Spinal cord (tissue), 9 donors: ENCODE measurements at regions not wholly inside any gene's neighbourhood (a gene's known extent, or its start where the extent isn't known, plus 50 kb on each side); places are given as distances from the start of the nearest gene placed in this dataset.

Experiments used
- DNase-seq, 6 donors: peaks; one replicate each; pipeline versions ENCODE4 v3.0.0 to v3.0.0-alpha.2; 2013 to 2015; ENCODE audit warnings: low spot score in 6 of 6, low read depth in 4 of 6
- H3K27ac ChIP-seq: one replicate; pipeline ENCODE4 v1.5.1; 2013; ENCODE audit warnings: low read depth, low read length, control low read depth
- H3K27me3 ChIP-seq: one replicate; pipeline ENCODE4 v1.6.1; 2013; ENCODE audit warnings: low read length; ENCODE audit not compliant: control insufficient read depth, insufficient read depth
- H3K36me3 ChIP-seq: one replicate; pipeline ENCODE4 v1.6.1; 2013; ENCODE audit warnings: low read length; ENCODE audit not compliant: control insufficient read depth, insufficient read depth
- H3K4me1 ChIP-seq: one replicate; pipeline ENCODE4 v1.6.1; 2013; ENCODE audit warnings: low read length; ENCODE audit not compliant: control insufficient read depth, insufficient read depth
- H3K4me3 ChIP-seq: one replicate; pipeline ENCODE4 v1.5.1; 2013; ENCODE audit warnings: low read depth, low read length, control low read depth
- H3K9me3 ChIP-seq: one replicate; pipeline ENCODE4 v1.6.1; 2013; ENCODE audit warnings: low read length; ENCODE audit not compliant: control insufficient read depth, insufficient read depth
- WGBS: methylation state at CpG from one replicate; pipeline ENCODE4 v1.1.5; 2013; ENCODE audit warnings: missing lambda C conversion rate; ENCODE audit not compliant: insufficient coverage; 5-methylcytosine and 5-hydroxymethylcytosine counted together
- donor health status: healthy.

DNA sequence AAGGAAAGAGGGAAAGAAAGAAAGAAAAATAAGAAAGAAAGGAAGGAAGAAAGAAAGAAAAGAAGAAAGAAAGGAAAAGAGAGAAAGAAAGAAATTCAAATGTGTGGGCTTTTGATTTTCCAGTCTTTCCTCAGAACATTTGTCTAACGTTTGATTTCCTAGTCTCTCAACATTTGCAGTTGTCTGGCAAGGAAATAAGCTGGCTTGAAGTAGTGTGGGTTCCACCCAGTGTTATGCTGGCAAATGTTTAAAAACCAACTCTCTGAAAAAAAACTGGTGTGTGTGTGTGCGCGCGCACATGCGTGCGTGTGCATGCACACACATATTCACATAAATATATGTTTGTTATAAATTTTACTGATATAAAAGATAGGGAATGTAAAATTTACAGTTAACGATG, 54.6 kb upstream of the C3orf49 start:
- 20% methylated on average over 1 of the region's 7 CpGs for WGBS
- H3K4me3 ChIP-seq, result no peak overlapping the region
- H3K9me3 ChIP-seq, result no peaks in the 10 kb centered on the region
- no peaks in the 10 kb centered on the region for H3K4me1 ChIP-seq
- DNase-seq, result peak in 1 of 6 donors; percentile 55
- no peaks in the 10 kb centered on the region for H3K36me3 ChIP-seq
- H3K27me3 ChIP-seq, result no peaks in the 10 kb centered on the region
- no peak overlapping the region for H3K27ac ChIP-seq

- Histone ChIP-seq H3K27me3 (no peaks in the 10 kb centered on the region), H3K9me3 (no peaks in the 10 kb centered on the region), H3K27ac (no peak overlapping the region), H3K4me1 (no peaks in the 10 kb centered on the region), H3K4me3 (no peak overlapping the region), H3K36me3 (no peaks in the 10 kb centered on the region)
- WGBS, result no CpG with 5 or more reads among the region's 5 CpGs
- no peak for DNase-seq
These were observed 52.8 kb upstream of the C3orf49 start for GRCh38 chr3:63766261-63766660.

DNA sequence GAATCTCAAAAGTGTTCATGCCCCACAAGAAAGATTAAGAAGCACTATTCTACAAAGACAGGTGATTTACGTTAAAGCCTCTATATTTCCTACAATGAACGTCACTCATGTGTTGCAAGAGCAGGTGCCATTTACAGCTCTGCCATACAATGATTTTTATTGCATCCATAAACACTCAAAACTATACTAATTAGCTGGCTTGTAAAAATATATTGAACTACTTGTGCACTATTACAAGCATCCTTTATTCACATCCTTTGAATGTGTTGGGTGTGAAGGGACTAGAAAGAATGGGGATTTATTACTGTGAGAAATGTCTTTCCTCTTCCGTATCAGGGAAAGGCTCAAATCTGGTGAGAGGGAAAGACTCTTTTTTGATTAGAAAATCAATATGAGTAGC, 50.7 kb upstream of the C3orf49 start:
- no peak for DNase-seq
- Histone ChIP-seq H3K4me3 (no peak overlapping the region), H3K27ac (no peak overlapping the region), H3K9me3 (no peaks in the 10 kb centered on the region), H3K4me1 (no peaks in the 10 kb centered on the region), H3K27me3 (no peaks in the 10 kb centered on the region), H3K36me3 (no peaks in the 10 kb centered on the region)
- WGBS, result 46% methylated on average over 3 of the region's 3 CpGs

- H3K4me3 ChIP-seq, result no peak overlapping the region
- WGBS, result 67% methylated on average over 1 of the region's 2 CpGs
- DNase-seq, result peak in 1 of 6 donors; percentile 17
- no peaks in the 10 kb centered on the region for H3K4me1 ChIP-seq
- no peaks in the 10 kb centered on the region for H3K27me3 ChIP-seq
- H3K27ac ChIP-seq, result no peak overlapping the region
- no peaks in the 10 kb centered on the region for H3K9me3 ChIP-seq
- H3K36me3 ChIP-seq, result no peaks in the 10 kb centered on the region
These were observed 50.2 kb upstream of the C3orf49 start for GRCh38 chr3:63768888-63769287.
